ENCODE measurements at regions not wholly inside any gene's neighbourhood (a gene's known extent, or its start where the extent isn't known, plus 50 kb on each side); places are given as distances from the start of the nearest gene placed in this dataset.
"Not testable (repeated sequence)": the region's sequence is repeated elsewhere in the genome, so short reads cannot be mapped to it uniquely, and the experiment has no call there.

DNA sequence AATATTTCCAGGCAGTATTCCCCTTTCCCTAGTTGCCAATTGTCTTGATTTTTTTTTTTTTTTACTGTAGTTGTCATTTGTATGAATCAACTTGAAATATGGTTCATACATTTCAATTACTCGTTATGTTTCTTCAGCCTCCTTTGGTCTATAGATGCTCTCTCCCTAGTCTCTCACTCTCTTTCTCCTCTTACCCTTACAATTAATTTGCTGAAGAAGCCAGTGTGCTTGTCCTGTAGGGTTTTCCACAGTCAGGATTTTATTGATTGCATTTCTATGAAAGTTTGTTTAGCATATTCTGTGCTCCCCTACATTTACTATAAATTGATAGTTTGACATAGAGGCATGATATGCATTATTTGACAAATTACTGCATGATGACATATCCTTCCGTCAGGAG, 112.0 kb upstream of the PRKCQ start:
- DNase-seq (ENCODE audit: low spot score) = no peak

GRCh38 chr10:6689036-6689435, 109.0 kb upstream of the PRKCQ start:
- DNase-seq (ENCODE audit: low spot score) = no peak

- DNase-seq (ENCODE audit: low spot score) = no peak
Measured at GRCh38 chr10:6680735-6681134, 100.7 kb upstream of the PRKCQ start.

- DNase-seq (ENCODE audit: low spot score) = no peak
Measured at GRCh38 chr10:6678956-6679355, 98.9 kb upstream of the PRKCQ start.

- peak; percentile 33 for DNase-seq (ENCODE audit: low spot score)
Measured at GRCh38 chr10:6678211-6678803, 98.2 kb upstream of the PRKCQ start.

GRCh38 chr10:6677129-6677528, 97.1 kb upstream of the PRKCQ start:
- not testable (repeated sequence) for DNase-seq (ENCODE audit: low spot score)

GRCh38 chr10:6674291-6674690, 94.2 kb upstream of the PRKCQ start:
- DNase-seq (ENCODE audit: low spot score) = no peak

GRCh38 chr10:6671976-6672375, 91.9 kb upstream of the PRKCQ start:
- DNase-seq (ENCODE audit: low spot score) = no peak

GRCh38 chr10:6669269-6669859, 89.3 kb upstream of the PRKCQ start:
- peak; percentile 59 for DNase-seq (ENCODE audit: low spot score)

DNA sequence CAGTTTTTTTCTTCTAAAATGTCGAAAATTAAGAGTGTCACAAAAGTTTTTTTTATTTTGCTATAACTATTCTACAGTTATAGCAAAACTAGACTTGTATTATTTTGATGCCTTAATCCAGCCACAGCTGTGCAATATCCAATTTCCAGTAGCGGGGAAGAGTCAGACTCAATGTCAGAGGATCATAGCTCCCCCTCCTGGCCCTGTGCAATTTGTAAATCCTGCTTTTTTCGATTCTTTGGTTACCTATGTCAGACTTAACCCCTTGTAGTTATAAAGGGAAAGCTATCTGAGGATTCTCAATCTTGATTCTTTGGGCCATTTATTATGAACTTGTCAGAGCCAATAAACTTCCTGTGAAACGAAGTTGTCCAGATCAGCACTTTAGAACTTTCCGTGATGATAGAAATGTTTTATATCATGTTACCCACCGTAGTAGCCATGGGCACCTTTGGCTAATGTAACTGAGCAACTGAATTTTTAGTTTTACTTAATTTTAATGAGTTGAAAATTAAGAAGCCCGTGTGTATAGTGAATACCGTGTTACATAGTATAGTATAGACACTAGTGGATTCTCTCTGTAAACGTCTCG, 87.7 kb upstream of the PRKCQ start:
- peak; percentile 41 for DNase-seq (ENCODE audit: low spot score)

- no peak for DNase-seq (ENCODE audit: low spot score)
Measured at GRCh38 chr10:6667150-6667549, 87.1 kb upstream of the PRKCQ start.

DNA sequence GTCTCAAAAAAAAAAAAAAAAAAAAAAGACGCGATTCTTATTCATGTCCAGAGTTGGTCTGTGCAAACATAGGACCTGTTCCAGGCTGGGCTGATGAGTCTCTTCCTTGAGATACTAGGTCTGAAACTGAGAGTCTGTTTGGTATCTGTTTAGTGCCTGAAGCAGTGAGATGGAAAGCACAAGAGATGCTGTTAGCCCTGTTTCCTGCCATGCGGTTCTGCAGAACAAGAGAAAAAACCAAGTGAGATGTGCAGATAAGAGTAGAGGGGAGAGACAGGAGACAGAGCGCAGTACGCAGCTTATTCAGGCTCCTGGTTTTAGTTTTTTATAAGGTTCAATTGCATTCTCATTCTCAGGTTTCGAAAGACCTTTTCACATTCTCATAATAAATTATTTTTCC, 85.8 kb upstream of the PRKCQ start:
- DNase-seq (ENCODE audit: low spot score) = no peak

DNA sequence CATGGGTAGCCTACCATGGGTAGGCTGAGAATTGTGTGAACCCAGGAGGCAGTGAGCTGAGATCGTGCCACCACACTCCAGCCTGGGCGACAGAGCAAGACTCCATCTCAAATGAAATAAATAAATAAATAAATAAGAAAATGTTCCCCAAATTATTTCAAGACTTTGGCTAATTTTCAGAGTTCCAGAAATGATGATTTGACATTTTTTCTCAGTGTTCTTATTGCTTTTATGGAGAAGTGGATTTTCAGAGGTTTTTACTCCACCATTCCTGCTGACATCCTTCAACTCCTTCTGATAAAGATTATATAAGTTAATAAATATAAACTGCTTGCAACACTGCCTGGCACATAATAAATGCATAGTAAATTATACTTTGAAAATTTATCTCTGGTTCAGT, 80.4 kb upstream of the PRKCQ start:
- DNase-seq (ENCODE audit: low spot score) = no peak

GRCh38 chr10:6659451-6659850, 79.4 kb upstream of the PRKCQ start:
- DNase-seq (ENCODE audit: low spot score) = no peak

- no peak for DNase-seq (ENCODE audit: low spot score)
Measured at GRCh38 chr10:6657669-6658068, 77.6 kb upstream of the PRKCQ start.

GRCh38 chr10:6657196-6657595, 77.1 kb upstream of the PRKCQ start:
- DNase-seq (ENCODE audit: low spot score) = no peak

DNA sequence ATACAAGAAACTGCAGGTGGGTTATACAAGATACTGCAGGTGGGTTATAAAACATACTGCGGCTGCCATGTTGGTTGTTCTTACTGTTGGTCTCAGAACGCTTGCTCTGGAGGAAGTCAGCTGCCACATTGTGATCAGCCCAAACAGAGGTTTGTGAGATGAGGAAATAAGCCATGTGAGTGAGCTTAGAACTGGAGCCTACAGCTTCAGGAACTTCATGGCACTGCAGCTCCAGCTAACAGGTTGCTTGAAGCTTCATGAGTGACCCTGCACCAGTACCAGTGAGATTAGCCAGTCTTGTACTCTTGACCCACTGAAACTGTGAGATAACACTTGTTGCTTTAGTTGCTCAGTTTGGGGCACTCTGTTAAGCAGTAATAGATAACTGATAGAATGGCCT, 74.5 kb upstream of the PRKCQ start:
- DNase-seq (ENCODE audit: low spot score) = no peak

DNA sequence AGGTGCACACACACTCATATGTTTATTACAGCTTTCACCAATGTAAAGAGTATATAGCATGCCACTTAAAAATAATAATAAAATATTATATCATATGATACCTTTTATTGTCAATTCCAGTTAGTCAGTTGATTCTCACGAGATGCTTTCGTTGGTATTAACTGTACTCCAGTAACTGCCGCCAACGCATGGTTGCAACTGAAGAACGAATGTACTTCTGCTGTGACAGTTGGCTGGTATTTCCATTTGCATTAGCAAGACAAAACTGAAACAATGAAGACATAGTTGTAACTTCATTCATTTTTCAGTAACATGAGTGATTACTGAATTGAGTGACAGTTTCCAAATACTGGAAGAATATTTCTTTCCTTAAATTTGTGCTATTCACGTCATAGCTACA, 70.5 kb upstream of the PRKCQ start:
- no peak for DNase-seq (ENCODE audit: low spot score)

DNA sequence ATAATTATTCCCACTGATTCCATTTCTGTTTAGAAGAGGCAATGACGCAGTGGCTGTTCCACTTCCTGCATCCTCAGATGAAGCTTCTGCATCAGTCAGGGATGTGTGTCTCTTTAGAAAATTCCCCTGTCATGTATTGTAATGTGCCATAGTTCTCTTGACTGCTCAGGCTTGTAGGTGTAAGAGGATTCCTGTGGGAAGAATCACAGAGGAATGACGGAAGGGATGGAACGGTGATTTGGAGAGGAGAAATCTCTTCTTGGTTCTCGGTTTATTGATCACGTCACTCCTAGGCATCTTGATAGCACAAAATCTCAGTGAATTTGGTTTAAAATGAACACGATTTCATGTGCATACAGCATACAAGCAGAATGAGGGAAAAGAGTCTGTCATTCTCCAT, 69.8 kb upstream of the PRKCQ start:
- no peak for DNase-seq (ENCODE audit: low spot score)

DNA sequence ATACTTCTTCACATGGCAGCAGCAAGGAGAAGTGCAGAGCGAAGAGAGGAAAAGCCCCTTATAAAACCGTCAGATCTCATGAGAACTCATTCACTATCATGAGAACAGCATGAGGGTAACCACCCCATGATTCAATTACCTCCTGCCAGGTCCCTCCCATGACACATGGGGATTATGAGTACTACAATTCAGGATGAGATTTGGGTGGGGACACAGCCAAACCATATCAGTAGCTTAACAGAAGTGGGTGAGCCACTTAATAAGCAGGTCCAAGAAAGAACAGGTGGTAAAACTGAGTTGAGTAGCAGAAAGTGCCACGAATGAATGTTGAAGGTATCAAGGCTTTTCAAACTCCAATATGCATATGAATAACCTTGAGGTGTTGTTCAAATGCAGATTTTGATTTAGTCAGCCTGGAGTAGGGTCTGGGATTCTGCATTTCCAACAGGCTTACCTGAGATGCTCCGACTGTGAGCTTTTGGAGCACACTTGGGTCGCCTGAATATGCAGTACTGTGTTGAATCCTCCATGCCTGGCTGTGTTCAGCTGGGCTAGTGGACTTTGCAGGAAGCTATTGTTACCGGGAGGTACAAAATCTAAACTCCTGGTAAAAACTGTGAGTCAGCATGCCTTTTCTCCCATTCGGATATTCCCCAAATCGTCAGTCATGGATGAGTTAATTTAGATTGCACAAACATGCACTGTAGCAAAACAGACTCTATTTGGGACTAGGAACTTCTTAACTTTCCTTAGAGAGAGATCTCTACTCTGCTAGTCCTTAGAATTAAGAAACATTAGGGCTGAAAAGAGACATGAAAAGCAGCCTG, 69.0 kb upstream of the PRKCQ start:
- DNase-seq (ENCODE audit: low spot score) = no peak

- DNase-seq (ENCODE audit: low spot score) = peak; percentile 4
Measured at GRCh38 chr10:6647811-6648526, 67.9 kb upstream of the PRKCQ start.

GRCh38 chr10:6643962-6644361, 63.9 kb upstream of the PRKCQ start:
- no peak for DNase-seq (ENCODE audit: low spot score)
